ENCODE measurements at regions not wholly inside any gene's neighbourhood (a gene's known extent, or its start where the extent isn't known, plus 50 kb on each side); places are given as distances from the start of the nearest gene placed in this dataset.
"Not testable (repeated sequence)": the region's sequence is repeated elsewhere in the genome, so short reads cannot be mapped to it uniquely, and the experiment has no call there.

GRCh38 chr10:9913876-9914514, 1103.7 kb upstream of the CELF2 start:
- DNase-seq = no peak

DNA sequence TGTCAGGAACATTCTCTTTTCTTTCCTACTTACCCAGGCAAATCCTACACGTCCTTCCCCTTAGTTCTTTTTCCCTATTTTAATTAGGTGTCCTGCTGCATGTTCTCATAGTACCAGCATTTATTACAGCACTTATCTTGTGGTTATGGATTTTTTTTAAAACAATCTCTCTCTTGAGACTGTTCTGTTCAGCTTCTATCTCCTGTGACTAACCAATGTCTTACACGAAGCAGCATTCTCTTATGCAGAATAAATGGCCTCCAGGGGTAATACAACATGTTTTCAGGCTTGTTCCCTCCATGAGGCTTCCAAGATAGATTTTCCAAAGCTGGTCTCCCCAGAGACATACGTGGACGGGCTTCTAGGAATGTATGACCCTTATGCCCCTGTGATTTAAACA, 1096.1 kb upstream of the CELF2 start:
- no peak for DNase-seq

DNA sequence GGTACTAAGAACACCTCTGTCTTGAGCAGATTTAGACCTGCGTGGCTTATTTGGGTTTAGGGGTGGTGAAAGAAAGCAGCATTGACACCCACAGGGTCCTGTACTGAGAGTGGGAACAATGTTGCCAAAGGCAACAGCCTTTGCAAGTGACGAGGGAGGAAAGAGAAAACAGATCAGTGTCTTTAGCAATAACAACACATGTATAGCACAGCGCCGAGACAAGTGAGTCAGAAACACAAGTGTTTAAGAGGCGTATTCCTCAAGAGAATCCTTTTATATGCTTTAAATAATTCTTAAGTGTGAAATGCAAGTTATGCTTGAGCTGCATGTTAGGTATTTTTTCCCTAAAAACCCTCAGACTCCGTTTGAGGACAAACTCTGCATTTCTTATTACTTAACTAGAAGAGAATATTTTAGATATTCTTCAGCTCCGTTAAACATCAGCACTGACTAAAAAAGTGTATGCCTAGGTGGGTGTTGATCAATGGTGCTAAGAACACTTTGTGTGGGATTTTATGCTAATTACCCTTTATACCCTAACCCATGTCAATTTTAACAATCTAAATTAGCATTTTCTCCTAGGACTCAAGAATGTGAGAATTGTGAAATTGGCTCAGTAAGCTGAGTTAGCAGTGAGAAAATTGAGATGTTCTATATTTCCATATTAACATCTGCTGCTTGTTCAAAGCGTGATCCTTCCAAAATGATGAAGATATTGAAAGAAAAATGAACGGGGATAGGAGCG, 1095.4 kb upstream of the CELF2 start:
- no peak for DNase-seq

GRCh38 chr10:9926003-9926402, 1091.7 kb upstream of the CELF2 start:
- no peak for DNase-seq

GRCh38 chr10:9926881-9927280, 1090.8 kb upstream of the CELF2 start:
- no peak for DNase-seq

DNA sequence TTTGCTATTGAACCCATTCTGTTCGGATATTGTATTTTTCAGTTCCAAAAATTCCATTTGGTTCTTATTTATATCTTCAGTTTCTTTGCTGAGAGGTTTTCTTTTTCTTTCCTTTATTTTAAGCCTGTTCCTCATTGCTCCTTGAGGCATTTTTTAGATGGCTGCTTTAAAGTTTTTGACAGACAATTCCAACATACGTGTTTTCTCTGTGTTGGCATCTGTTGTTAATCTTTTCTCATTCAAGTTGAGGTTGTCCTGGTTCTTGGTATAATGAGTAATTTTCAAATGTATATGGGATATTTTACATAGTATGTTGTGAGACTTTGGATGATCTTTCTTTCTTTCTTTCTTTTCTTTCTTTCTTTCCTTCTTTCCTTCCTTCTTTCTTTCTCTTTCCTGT, 1078.0 kb upstream of the CELF2 start:
- no peak for DNase-seq

GRCh38 chr10:9944690-9945089, 1073.0 kb upstream of the CELF2 start:
- no peak for DNase-seq

- no peak for DNase-seq
Observed at GRCh38 chr10:9950070-9950469, 1067.6 kb upstream of the CELF2 start.

GRCh38 chr10:9951481-9952257, 1066.0 kb upstream of the CELF2 start:
- no peak for DNase-seq

GRCh38 chr10:9957351-9957750, 1060.3 kb upstream of the CELF2 start:
- DNase-seq = no peak

- not testable (repeated sequence) for DNase-seq
Observed at GRCh38 chr10:9957876-9958275, 1059.8 kb upstream of the CELF2 start.

- no peak for DNase-seq
Observed at GRCh38 chr10:9965341-9965740, 1052.3 kb upstream of the CELF2 start.

GRCh38 chr10:9986786-9987185, 1030.9 kb upstream of the CELF2 start:
- no peak for DNase-seq

DNA sequence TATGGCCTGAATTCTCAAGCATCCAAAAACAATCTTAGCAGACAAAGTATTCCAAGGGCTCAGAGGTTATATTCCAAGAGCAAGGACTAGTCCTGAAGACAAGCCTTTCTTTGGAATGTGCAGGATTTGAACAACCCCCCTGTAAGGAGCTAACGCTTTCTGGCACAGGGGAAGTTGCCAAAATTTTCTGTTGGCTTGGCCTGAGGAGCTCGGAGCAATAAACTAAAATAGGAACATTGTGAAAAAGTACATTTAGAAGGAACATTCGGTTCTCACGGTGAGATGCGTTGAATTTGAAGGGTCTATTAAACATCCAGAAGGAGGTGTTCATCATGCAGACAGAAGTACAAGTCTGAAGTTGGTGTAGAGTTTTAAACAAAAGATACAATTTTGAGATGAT, 1030.5 kb upstream of the CELF2 start:
- no peak for DNase-seq

DNA sequence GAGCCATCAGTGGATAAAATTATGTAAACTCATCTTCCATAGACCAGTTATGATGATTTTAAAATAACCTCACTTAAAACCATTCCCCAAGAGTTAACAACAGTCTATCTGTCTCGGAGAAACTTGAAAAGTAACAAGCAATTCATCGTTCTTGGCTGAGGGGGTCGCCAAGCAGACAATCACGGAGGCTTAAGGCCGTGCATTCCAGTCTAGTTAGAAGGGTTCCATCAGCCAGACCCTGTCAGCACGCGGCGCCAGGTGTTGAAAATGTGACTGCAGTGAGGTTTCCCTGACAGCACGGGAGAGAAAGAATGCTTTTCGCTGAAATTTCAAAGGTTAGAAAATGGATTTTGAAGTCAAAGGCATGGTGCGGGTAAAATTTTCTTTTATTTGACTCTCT, 1025.0 kb upstream of the CELF2 start:
- no peak for DNase-seq

- DNase-seq = no peak
Observed at GRCh38 chr10:9994131-9994530, 1023.5 kb upstream of the CELF2 start.

- DNase-seq = no peak
Observed at GRCh38 chr10:9999627-10000026, 1018.0 kb upstream of the CELF2 start.

DNA sequence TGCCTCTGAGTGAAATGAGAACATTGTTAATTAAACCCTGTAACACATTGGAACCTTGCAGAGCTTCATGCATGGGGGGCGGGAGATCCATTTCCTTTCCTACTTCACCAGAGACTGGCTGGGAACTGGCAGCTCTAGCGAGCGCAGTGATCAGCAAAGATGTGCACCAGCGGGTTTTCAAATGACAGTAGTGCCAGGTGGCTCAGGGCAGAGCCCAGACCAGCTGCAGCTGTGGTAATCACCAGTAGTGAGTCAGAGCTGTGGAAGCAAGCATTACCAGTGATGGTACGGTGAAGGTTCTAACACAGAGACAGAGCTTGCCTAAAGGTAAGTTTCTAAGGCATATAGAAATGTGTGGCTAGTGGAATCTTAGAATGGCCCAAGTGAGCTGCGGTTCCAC, 1009.7 kb upstream of the CELF2 start:
- DNase-seq = no peak

DNA sequence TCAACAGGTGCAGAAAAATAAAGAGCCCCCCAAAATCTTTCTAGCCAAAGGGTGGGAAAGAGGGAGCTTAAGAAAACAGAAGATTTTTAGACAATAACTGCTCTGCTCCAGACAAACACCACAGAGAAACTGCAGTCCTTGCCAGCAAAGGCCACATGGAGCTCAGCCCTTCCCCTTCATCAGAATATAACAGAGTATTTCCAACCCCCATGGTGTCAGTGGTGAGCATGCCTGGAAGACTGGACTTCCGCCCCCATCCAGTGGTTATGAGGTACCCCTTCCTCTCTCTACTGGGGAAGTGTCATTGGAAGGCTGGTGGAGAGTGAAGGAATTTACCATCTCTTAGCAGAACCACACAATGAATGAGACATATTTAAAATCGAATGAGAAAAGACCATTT, 1007.3 kb upstream of the CELF2 start:
- DNase-seq = no peak

GRCh38 chr10:10014846-10015245, 1002.8 kb upstream of the CELF2 start:
- no peak for DNase-seq

- DNase-seq = no peak
Observed at GRCh38 chr10:10017716-10018115, 1000.0 kb upstream of the CELF2 start.

DNA sequence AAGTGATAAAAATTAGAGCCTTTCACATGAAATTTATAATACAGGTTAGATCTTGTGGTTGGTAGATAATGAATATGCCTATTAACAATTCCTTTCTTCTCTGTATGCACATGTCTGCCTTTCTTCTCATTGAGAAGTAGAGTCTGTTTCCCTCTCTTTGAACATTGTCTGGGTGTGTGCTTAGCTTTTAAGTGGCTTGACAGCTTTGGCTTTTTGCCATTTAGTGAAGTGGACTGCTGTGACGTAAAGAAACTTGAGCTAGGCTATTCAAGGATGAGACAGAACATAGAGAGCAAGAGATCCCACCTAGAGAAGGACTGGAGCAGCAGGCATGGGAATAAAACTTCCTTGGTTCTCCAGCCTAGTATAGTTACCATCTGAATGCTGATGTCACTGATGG, 996.7 kb upstream of the CELF2 start:
- DNase-seq = no peak

DNA sequence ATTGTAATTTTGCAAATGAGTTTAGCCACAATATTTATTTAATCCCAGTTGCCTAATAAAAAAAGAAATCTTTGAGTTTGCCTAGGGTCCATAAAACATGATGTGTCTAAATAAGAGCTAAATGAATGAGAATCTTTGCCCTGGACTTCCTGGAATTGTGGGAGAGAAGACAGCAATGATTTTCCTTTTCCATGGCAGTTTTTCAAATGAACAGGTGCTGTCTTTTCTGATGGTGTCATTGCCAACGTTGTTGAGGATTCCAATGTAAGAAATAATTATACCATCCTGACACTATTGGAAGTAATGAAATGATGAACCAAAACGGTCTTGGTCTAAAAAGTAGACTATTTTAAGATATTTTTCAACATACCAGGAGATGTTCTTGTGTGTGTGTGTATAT, 984.7 kb upstream of the CELF2 start:
- DNase-seq = no peak

GRCh38 chr10:10038348-10038747, 979.3 kb upstream of the CELF2 start:
- no peak for DNase-seq
